Erythroblast (primary cell): ENCODE measurements at regions not wholly inside any gene's neighbourhood (a gene's known extent, or its start where the extent isn't known, plus 50 kb on each side); places are given as distances from the start of the nearest gene placed in this dataset.
A peak's percentile ranks its signal among the peaks of the same experiment; 100 is the strongest.

Experiments
- DNase-seq, 2 experiments: peaks; one replicate each; lab custom pipeline; 2025; lab: John Stamatoyannopoulos, UW
- GATA1 ChIP-seq: IDR thresholded peaks from 2 replicates; pipeline ENCODE4 v1.6.1; 2011; ENCODE audit warnings: low read depth, mild to moderate bottlenecking, control low read depth, low read length, moderate library complexity
- POLR2A ChIP-seq: IDR thresholded peaks from 2 replicates; pipeline ENCODE4 v1.6.1; 2011; ENCODE audit warnings: mild to moderate bottlenecking, low read length

- no peak for DNase-seq
- TF ChIP-seq POLR2A (no peak), GATA1 (no peak)
These were observed 113.1 kb downstream of the RHOU start for GRCh38 chr1:228848406-228848805.

GRCh38 chr1:228849011-228849541, 113.8 kb downstream of the RHOU start:
- DNase-seq = no peak
- TF ChIP-seq GATA1 (no peak), POLR2A (no peak)

DNA sequence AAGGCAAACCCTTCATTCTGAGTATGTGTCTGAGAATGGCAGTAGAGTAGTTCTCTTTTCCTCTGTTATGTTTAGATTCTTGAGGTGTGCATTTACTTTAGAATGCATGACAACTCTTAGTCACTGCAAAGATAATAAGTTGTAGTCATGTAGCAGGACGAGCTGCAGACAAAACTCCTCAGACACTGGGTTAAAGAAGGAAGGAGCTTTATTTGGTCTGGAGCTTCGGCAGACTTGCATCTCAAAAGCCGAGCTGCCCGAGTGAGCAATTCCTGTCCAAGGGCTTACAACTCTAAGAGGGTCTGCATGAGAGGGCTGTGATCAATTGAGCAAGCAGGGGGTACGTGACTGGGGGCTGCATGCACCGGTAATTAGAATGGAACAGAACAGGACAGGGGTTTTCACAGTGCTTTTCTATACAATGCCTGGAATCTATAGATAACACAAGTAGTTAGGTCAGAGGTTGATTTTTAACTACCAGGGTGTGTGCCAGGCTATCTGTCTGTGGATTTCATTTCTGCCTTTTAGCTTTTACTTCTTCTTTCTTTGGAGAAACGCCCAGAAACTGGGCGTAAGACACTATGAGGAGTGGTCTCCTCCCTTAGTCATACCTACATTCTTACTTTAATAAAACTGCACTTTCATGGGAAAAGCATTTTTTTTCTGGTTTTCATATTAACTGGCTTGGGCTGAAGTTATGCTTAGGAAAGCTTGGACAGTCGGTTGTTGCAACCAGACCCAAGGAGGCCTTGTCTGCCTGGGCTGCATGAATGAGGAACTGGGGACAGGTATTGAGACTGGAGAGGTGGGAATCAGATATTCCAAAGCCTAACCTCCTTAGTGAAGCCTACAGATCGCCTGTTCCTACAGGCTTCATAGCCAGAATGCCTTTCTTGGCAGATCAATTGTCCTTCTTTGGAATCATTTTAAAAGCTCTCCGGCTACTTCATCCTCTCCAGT, 115.1 kb downstream of the RHOU start:
- peak in 1 of 2 experiments; percentile 22 for DNase-seq
- no peak for TF ChIP-seq POLR2A

DNA sequence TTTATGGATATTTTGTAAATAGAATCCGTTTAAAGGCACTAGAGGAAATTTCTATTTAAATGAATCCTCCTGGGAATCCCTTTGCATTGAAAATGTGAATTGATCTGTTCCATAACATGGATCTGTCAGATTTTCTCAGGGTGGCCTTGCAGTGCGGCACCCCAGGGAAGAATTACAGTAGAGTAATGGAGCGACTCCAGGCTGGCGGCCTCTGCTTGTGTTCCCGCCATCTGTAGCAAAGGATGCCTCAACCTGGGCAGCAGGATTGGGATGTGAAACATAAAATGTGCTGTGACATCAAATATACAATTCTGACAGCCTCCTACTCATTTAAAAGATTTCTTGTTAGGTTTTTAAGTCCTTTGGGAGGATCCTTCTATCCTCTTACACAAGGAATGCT, 115.9 kb downstream of the RHOU start:
- no peak for DNase-seq
- TF ChIP-seq POLR2A = no peak
- no peak for TF ChIP-seq GATA1

DNA sequence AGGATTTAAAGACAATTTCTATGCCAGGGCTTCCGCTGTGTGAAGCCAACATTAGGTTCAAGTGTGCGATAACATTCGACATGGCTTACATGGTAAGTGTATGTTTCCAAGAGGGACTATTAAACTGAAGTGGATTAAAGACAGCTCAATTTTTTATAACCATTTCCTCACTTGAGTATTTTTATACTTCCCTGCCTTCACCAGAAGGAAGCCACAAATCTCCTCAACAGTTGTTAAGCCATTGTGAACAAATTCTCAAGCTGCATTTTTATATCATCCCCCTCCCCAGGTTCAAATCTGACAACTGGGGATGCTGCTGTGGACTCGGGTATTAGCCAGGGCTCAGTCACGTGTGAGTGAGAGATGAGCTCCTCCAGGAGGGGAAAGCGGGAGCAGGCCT, 116.3 kb downstream of the RHOU start:
- no peak for DNase-seq

DNA sequence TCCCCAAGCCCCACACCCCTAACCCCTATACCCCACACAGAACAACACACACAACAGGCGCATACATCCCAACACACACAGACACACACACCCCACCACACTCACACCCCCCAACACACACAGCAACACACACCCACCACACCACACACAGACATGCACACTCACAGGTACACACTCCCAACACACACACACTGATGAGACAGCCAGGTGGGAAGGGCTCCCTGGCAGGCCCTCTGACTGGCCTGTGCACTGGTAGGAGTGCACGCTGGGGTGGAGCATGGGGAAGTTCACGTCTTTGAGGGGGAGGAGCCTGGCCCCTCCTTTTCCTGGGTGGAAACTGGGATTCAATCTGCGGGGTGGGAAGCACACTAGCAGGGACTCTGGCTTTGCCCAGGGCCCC, 116.7 kb downstream of the RHOU start:
- DNase-seq = no peak
- TF ChIP-seq GATA1 (no peak), POLR2A (no peak)

More for the DNA sequence above, 116.3 kb downstream of the RHOU start:
- TF ChIP-seq GATA1 = no peak
- TF ChIP-seq POLR2A = no peak

GRCh38 chr1:228852511-228853088, 117.3 kb downstream of the RHOU start:
- no peak for TF ChIP-seq GATA1
- TF ChIP-seq POLR2A = no peak
- DNase-seq = no peak

DNA sequence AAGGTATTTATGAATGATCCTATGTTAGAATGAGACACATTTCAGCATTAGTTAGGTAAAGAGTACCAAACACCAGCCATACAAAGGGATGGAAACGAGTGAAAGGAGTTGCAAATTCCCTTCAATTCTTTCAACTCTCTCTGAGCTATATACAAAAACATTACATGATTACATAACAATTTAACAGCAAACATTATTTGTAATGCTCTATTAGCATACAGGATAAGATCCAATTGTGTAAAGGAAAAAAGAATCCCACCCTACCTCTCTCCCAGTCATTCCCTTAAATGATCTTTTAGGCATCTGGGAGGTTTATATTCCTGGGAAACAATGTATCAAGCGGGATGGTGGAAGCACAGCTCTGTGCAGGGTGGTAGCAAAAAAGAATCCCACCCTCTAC, 117.9 kb downstream of the RHOU start:
- no peak for TF ChIP-seq GATA1
- no peak for TF ChIP-seq POLR2A
- no peak for DNase-seq

GRCh38 chr1:228853637-228854036, 118.4 kb downstream of the RHOU start:
- TF ChIP-seq GATA1 (no peak), POLR2A (no peak)
- no peak for DNase-seq

DNA sequence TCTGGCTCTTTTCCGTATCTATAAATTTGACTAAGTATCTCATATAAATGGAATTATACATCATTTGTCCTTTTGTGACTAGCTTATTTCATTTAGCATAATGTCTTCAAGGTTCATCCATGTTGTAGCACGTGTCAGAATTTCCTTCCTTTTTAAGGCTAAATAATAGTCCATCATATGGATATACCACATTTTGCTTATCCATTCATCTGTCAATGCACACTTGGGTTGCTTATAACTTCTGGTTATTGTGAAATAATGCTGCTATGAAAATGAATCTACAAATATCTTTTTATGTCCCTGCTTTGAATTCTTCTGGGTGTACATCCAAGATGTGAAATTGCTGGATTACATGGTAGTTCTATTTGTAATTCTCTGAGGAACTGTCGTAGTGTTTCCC, 119.6 kb downstream of the RHOU start:
- TF ChIP-seq POLR2A (no peak), GATA1 (no peak)
- DNase-seq = no peak

GRCh38 chr1:228857611-228858010, 122.3 kb downstream of the RHOU start:
- TF ChIP-seq POLR2A (no peak), GATA1 (no peak)
- no peak for DNase-seq

GRCh38 chr1:228860911-228861831, 125.9 kb downstream of the RHOU start:
- DNase-seq = no peak
- no peak for TF ChIP-seq GATA1
- no peak for TF ChIP-seq POLR2A

DNA sequence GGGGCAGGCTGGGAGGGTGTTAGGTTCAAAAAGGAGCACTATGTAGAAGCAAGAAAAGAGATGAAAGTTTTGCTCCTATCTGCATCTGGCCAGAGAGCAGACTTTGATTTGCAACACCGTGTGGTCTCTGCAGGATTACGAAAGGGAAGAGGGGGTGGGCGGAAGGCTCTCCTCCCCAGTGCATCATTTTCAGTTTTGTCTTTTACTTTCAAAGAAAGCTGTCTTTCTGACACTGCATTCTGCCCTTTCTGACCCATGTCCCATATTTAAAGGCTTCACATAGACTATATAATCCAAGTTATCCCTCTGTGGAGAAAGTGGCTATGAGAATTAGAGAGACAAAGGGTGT, 126.5 kb downstream of the RHOU start:
- no peak for DNase-seq
- TF ChIP-seq POLR2A (no peak), GATA1 (no peak)

DNA sequence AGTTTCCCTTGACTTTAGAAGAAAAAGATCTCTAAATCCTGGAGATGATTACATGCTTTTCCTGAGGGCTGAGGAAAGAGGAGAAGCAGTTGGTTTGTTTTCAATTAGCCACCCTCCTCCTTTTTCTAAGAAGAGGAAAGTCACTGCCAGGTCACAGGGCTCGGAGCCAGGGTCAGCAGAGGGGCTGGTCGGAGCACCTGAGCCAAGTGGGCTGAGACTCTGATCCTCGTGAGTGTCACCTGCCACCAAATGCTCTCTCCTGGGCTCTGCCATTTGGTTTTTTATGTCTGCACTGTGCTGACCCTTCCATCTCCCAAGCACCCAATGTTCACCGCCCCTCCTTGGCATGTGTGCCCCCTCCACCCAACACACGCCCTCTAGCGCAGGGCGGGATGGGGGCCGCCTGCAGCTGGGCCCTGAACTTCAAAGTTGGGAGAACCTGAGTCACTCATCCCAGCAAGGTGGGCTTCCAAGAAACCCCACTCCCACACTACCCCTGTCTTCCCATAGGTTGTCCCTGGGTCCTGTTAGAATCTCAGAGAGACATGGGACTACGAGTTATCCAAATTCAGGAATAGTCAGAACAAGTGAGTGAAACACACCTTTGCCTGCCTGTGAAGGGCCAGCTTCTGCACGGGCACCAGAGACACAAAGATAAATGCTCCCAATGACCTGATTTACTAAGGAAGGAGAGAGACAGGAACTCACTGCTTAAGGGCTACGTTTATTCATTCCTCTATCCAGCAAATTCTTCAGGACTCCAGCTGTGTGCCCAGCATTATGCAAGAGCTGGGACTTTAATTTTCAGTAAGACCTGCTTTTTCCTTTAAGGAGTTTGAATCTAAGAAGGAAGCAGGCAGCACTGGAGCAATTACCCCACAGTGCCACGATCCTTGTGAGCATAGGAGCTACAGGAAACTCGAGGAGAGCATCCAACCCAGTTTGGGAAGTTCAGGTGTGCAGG, 127.5 kb downstream of the RHOU start:
- no peak for TF ChIP-seq POLR2A
- no peak for DNase-seq
